Loucy (cell line): ENCODE measurements at regions not wholly inside any gene's neighbourhood (a gene's known extent, or its start where the extent isn't known, plus 50 kb on each side); places are given as distances from the start of the nearest gene placed in this dataset.

ENCODE experiments used
- CTCF ChIP-seq: fragments of 200-600 bp; sonication (generic); conservative IDR thresholded peaks from 2 replicates; pipeline ENCODE4 v1.5.1; 2014; ENCODE audit warnings: mild to moderate bottlenecking, antibody characterized with exemption, low read length
- EZH2phosphoT487 ChIP-seq: fragments of 200-600 bp; IDR thresholded peaks from 2 replicates; pipeline ENCODE4 v1.6.1; 2018; ENCODE audit warnings: antibody characterized with exemption, mild to moderate bottlenecking, moderate library complexity, borderline replicate concordance

GRCh38 chr3:17945018-17945798 lies 202.8 kb upstream of the TBC1D5 start:
- no peak for TF ChIP-seq CTCF
- TF ChIP-seq EZH2phosphoT487 = no peak
